Kidney epithelial cell (primary cell): ENCODE measurements at regions not wholly inside any gene's neighbourhood (a gene's known extent, or its start where the extent isn't known, plus 50 kb on each side); places are given as distances from the start of the nearest gene placed in this dataset.

Source experiments
- DNase-seq: peaks from one replicate; pipeline ENCODE4 v3.0.0-alpha.2; 2010; ENCODE audit warnings: low read depth
- H3K27me3 ChIP-seq: 2 replicates; pipeline ENCODE4 v1.6.0; 2011; ENCODE audit warnings: low read length; ENCODE audit not compliant: control insufficient read depth, insufficient read depth
- H3K36me3 ChIP-seq: 2 replicates; pipeline ENCODE4 v1.5.1; 2011; ENCODE audit warnings: low read length; ENCODE audit not compliant: control insufficient read depth, insufficient read depth
- H3K4me3 ChIP-seq: 2 replicates; pipeline ENCODE4 v1.5.1; 2011; ENCODE audit warnings: low read depth, mild to moderate bottlenecking, control low read depth, low read length
- CTCF ChIP-seq: IDR thresholded peaks from 2 replicates; pipeline ENCODE4 v1.5.1; 2011; ENCODE audit warnings: mild to moderate bottlenecking, moderate library complexity, low read length, control low read depth, inconsistent platforms; ENCODE audit not compliant: insufficient read depth, poor library complexity, severe bottlenecking

GRCh38 chr2:6027066-6027465 lies 334.9 kb downstream of the SOX11 start:
- no peak for DNase-seq
- Histone ChIP-seq H3K4me3 (no peak overlapping the region), H3K36me3 (no peaks in the 10 kb centered on the region), H3K27me3 (no peaks in the 10 kb centered on the region)
- TF ChIP-seq CTCF, result no peak

- H3K36me3 ChIP-seq, result no peaks in the 10 kb centered on the region
- DNase-seq, result no peak
- no peaks in the 10 kb centered on the region for H3K27me3 ChIP-seq
- no peak overlapping the region for H3K4me3 ChIP-seq
- no peak for TF ChIP-seq CTCF
These were observed 339.1 kb downstream of the SOX11 start for GRCh38 chr2:6031200-6031867.

DNA sequence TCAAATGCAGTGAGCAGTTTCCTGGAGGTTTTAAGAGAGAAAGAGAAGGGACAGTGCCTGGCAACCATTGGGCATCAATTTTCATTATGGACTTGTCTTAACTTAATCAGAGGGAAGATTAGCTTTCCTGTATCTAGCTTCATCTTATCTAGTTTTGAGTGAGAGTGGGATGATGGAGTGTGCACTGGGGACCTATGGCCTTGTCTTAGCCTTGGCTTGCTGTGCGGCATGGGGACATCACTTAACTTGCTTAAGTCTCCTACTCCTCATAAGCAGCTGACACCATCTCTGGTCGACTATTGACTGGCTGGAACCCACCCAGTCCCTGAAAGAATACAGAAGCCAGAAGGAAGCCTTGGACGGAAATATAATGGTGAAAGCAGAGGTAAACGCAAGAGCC lies 344.0 kb downstream of the SOX11 start:
- no peak for TF ChIP-seq CTCF
- no peaks in the 10 kb centered on the region for H3K27me3 ChIP-seq
- DNase-seq, result no peak
- no peak overlapping the region for H3K4me3 ChIP-seq
- H3K36me3 ChIP-seq, result no peaks in the 10 kb centered on the region

DNA sequence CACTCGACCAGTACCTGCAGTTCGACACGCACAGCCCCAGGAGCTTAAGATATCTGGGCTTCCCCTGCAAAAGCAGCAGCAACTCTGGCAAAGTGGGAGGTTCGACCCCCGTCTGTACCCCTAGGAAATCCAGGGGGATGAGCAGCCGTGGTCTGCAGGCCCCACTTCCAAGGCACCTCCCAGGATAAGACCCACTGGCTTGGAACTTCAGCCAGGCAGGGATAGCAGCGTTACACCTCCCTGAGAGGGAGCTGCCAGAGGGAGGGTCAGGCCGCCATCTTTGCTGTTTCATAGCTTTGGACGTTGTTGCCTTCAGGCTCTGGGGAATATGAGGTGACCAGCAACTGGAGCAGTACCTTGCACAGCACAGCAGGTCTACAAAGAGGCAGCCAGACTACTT lies 351.1 kb downstream of the SOX11 start:
- no peak for DNase-seq
- Histone ChIP-seq H3K36me3 (no peaks in the 10 kb centered on the region), H3K4me3 (no peak overlapping the region), H3K27me3 (no peaks in the 10 kb centered on the region)
- TF ChIP-seq CTCF, result no peak

DNA sequence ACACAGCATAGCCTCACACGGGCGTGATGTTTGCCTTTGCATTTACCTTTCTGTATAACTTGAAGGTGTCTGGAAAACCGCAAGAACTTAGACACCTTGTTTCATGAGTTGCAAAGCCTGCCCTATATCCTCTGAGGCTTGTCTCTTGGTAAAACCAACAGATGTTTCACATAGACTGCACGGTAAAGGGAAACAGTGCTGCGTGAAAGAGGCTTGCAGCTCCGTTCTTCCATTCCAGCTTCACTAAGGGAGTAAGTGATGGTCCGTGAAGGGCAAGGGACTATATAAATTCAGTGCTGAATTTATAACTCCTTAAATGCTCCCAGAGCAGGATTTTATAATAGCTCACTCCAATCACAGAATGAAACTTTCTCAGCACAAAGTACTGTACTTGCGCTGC lies 360.5 kb downstream of the SOX11 start:
- no peaks in the 10 kb centered on the region for H3K36me3 ChIP-seq
- no peaks in the 10 kb centered on the region for H3K27me3 ChIP-seq
- DNase-seq, result no peak
- no peak for TF ChIP-seq CTCF
- H3K4me3 ChIP-seq, result no peak overlapping the region

GRCh38 chr2:6053743-6054142 lies 361.6 kb downstream of the SOX11 start:
- Histone ChIP-seq H3K36me3 (no peaks in the 10 kb centered on the region), H3K4me3 (no peak overlapping the region), H3K27me3 (no peaks in the 10 kb centered on the region)
- no peak for TF ChIP-seq CTCF
- no peak for DNase-seq
